GM12878 (cell line): ENCODE measurements at regions not wholly inside any gene's neighbourhood (a gene's known extent, or its start where the extent isn't known, plus 50 kb on each side); places are given as distances from the start of the nearest gene placed in this dataset.

ENCODE experiments used
- ATAC-seq: fragments of 200-7000 bp; cut with Tn5 transposase; 3 replicates; pipeline ENCODE4 v1.9.1; 2020; ENCODE audit warnings: mild to moderate bottlenecking, moderate library complexity
- BruUV-seq: library from RNA; stranded (reverse); fragments of 400-500 nt; replicated peaks from 2 replicates; lab custom pipeline; 2021; lab: Mats Ljungman, UMichigan
- CTCF ChIA-PET: fragments of 300-600 bp; sonication (Branson Sonifier 250); formaldehyde crosslinking; extraction: SDS; loops from one replicate; lab custom pipeline; 2021; ENCODE audit warnings: inconsistent platforms; lab: Yijun Ruan, JAX
- POLR2A ChIA-PET: fragments of 350-600 bp; formaldehyde crosslinking; extraction: SDS; loops from one replicate; lab custom pipeline; 2021; ENCODE audit warnings: inconsistent platforms; lab: Charles Lee
- RAD21 ChIA-PET: fragments of 300-600 bp; sonication (Branson Sonifier 250); formaldehyde crosslinking; loops from one replicate; lab custom pipeline; 2023; ENCODE audit warnings: antibody characterized with exemption; ENCODE audit not compliant: unreplicated experiment; lab: Charles Lee
- SMC1A ChIA-PET: fragments of 300-600 bp; sonication (Branson Sonifier 250); formaldehyde crosslinking; loops from one replicate; lab custom pipeline; 2023; ENCODE audit not compliant: unreplicated experiment, uncharacterized antibody; lab: Charles Lee
- DNase-seq: peaks from one replicate; pipeline ENCODE4 v3.0.0-alpha.2; 2011; ENCODE audit warnings: low read depth, low spot score
- FAIRE-seq: peaks from 3 replicates; lab custom pipeline; 2011; peaks lifted over from hg19 to GRCh38; lab: Jason Lieb, UNC
- H2AFZ ChIP-seq: 2 replicates; pipeline ENCODE4 v1.6.0; 2011; ENCODE audit warnings: low read depth, low read length, control low read depth; ENCODE audit not compliant: control insufficient read depth
- H3K27ac ChIP-seq: 2 replicates; pipeline ENCODE4 v1.5.1; 2011; ENCODE audit warnings: control low read depth; ENCODE audit not compliant: control insufficient read depth, insufficient read depth
- H3K27me3 ChIP-seq, 2 experiments: replicated peaks in 1 of 2; 2 replicates each; pipeline versions ENCODE4 v1.6.0 to v1.6.1; 2011; ENCODE audit warnings: low read length in 1 of 2; ENCODE audit not compliant: control insufficient read depth in 2 of 2, insufficient read depth in 2 of 2
- H3K36me3 ChIP-seq, 2 experiments: 2 replicates each; pipeline ENCODE4 v1.5.1; 2011; ENCODE audit warnings: low read length in 1 of 2; ENCODE audit not compliant: control insufficient read depth in 2 of 2, insufficient read depth in 2 of 2
- H3K4me1 ChIP-seq: 2 replicates; pipeline ENCODE4 v1.6.1; 2011; ENCODE audit warnings: mild to moderate bottlenecking, low read length, moderate library complexity, mixed read lengths; ENCODE audit not compliant: control insufficient read depth, insufficient read depth
- H3K4me2 ChIP-seq: 2 replicates; pipeline ENCODE4 v1.6.0; 2011; ENCODE audit warnings: control low read depth; ENCODE audit not compliant: control insufficient read depth, insufficient read depth
- H3K4me3 ChIP-seq: fragments of 200-600 bp; sonication (generic); 2 replicates; pipeline ENCODE4 v1.5.1; 2016
- H3K79me2 ChIP-seq: 2 replicates; pipeline ENCODE4 v1.6.0; 2011; ENCODE audit warnings: low read length; ENCODE audit not compliant: control insufficient read depth, insufficient read depth
- H3K9ac ChIP-seq: 2 replicates; pipeline ENCODE4 v1.8.0; 2011; ENCODE audit warnings: low read length, control low read depth, mixed read lengths; ENCODE audit not compliant: control insufficient read depth, insufficient read depth
- H3K9me3 ChIP-seq: replicated peaks from 3 replicates; pipeline ENCODE4 v1.5.1; 2011; ENCODE audit warnings: mild to moderate bottlenecking, low read length; ENCODE audit not compliant: control insufficient read depth, insufficient read depth
- H4K20me1 ChIP-seq: 2 replicates; pipeline ENCODE4 v1.6.0; 2011; ENCODE audit not compliant: control insufficient read depth, insufficient read depth
- CEBPZ ChIP-seq: fragments of 150-350 bp; IDR thresholded peaks from 2 replicates; pipeline ENCODE4 v1.6.1; 2016; ENCODE audit warnings: low read depth, low read length
- E2F8 ChIP-seq: fragments of 450-650 bp; IDR thresholded peaks from 2 replicates; pipeline ENCODE4 v1.6.1; 2018; ENCODE audit warnings: mild to moderate bottlenecking, low read depth, moderate library complexity; ENCODE audit not compliant: partially characterized antibody
- EED ChIP-seq: sonication (generic); IDR thresholded peaks from 2 replicates; pipeline ENCODE4 v1.6.1; 2016; ENCODE audit warnings: antibody characterized with exemption, low read depth
- EZH2 ChIP-seq: IDR thresholded peaks from 2 replicates; pipeline ENCODE4 v1.6.1; 2012; ENCODE audit warnings: low read depth, mild to moderate bottlenecking, control low read depth, inconsistent platforms, low read length, borderline replicate concordance; ENCODE audit not compliant: control insufficient read depth
- HCFC1 ChIP-seq: fragments of 150-350 bp; IDR thresholded peaks from 2 replicates; pipeline ENCODE4 v1.6.1; 2014; ENCODE audit warnings: low read length
- MEF2A ChIP-seq: IDR thresholded peaks from 2 replicates; pipeline ENCODE4 v1.6.1; 2011; ENCODE audit warnings: low read depth, mild to moderate bottlenecking, low read length, moderate library complexity; ENCODE audit not compliant: insufficient read depth
- NR2F1 ChIP-seq: fragments of 450-650 bp; conservative IDR thresholded peaks from 2 replicates; pipeline ENCODE4 v1.6.1; 2017; ENCODE audit warnings: mild to moderate bottlenecking
- SP1 ChIP-seq: IDR thresholded peaks from one replicate; pipeline ENCODE4 v1.6.1; 2011; ENCODE audit warnings: low read depth, low read length
- ZNF384 ChIP-seq: IDR thresholded peaks from 2 replicates; pipeline ENCODE4 v1.6.1; 2012; ENCODE audit warnings: low read depth, mild to moderate bottlenecking, low read length, improper control_type of control experiment, borderline replicate concordance
- WGBS: methylation state at CpG from one replicate; pipeline ENCODE4 v1.1.6; 2016; ENCODE audit warnings: low lambda C conversion rate; ENCODE audit not compliant: insufficient replicate concordance, insufficient coverage; ENCODE audit errors: missing lambda C conversion rate; 5-methylcytosine and 5-hydroxymethylcytosine counted together
- in situ Hi-C: fragments of 300-500 bp; cut with MboI; formaldehyde crosslinking; loops from 9 replicates; pipeline ENCODE4 v1.14.3; 2018; ENCODE audit warnings: mixed read lengths
- intact Hi-C: fragments of 100-400 bp; cut with micrococcal nuclease; formaldehyde crosslinking; loops from one replicate; pipeline ENCODE4 v1.14.2; 2022; ENCODE audit not compliant: unreplicated experiment

- no peak for TF ChIP-seq E2F8
Observed at GRCh38 chr5:107278774-107279173, 392.0 kb downstream of the EFNA5 start (continued).

GRCh38 chr5:107277485-107278125 is 393.1 kb downstream of the EFNA5 start:
- in situ Hi-C loops (no loop called here), intact Hi-C loops (no loop called here)
- no peak overlapping the region for H3K27ac ChIP-seq
- H3K79me2 ChIP-seq, result no peaks in the 10 kb centered on the region
- H3K9me3 ChIP-seq, result no peaks in the 10 kb centered on the region
- POLR2A ChIA-PET, result interaction anchor here (0.5 kb wide), 1 partner anchor 366 kb away, joined by 5 read pairs; no protein-coding TSS in a partner anchor
- no TSS peak for BruUV-seq
- no peaks in the 10 kb centered on the region for H3K4me1 ChIP-seq
- FAIRE-seq (no peak), ATAC-seq (no peak), DNase-seq (no peak)
- H3K36me3 ChIP-seq, result no peaks in the 10 kb centered on the region
- RAD21 ChIA-PET, result no interaction called here
- SMC1A ChIA-PET, result interaction anchor here (4.7 kb wide), 1 partner anchor 9 kb away, joined by 19 read pairs; no protein-coding TSS in a partner anchor
- H3K4me3 ChIP-seq, result no peak overlapping the region
- H3K4me2 ChIP-seq, result no peak overlapping the region
- no peak overlapping the region for H3K9ac ChIP-seq
- H4K20me1 ChIP-seq, result no peaks in the 10 kb centered on the region
- no peak overlapping the region for H2AFZ ChIP-seq
- TF ChIP-seq HCFC1 (no peak), NR2F1 (no peak), EED (no peak), CEBPZ (no peak), MEF2A (no peak), ZNF384 (no peak), SP1 (no peak), EZH2 (no peak)
- CTCF ChIA-PET, result no interaction called here
- 27% methylated on average over 5 of the region's 5 CpGs for WGBS
- peaks cover 0 to 5% of the 10 kb centered on the region in 2 experiments; a peak in 2 of 4 replicates for H3K27me3 ChIP-seq
